ENCODE measurements at regions not wholly inside any gene's neighbourhood (a gene's known extent, or its start where the extent isn't known, plus 50 kb on each side); places are given as distances from the start of the nearest gene placed in this dataset.

GRCh38 chr15:61459785-61460707 is 230.9 kb upstream of the RORA start:
- H3K36me3 ChIP-seq: no peaks in the 10 kb centered on the region
- H3K9me3 ChIP-seq: no peaks in the 10 kb centered on the region
- H3K4me3 ChIP-seq: no peak overlapping the region
- TF ChIP-seq POLR2A (IDR thresholded peaks at IDR 0.05) (no peak), EP300 (IDR thresholded peaks at IDR 0.05) (no peak)
- TF ChIP-seq, protein P1, sequence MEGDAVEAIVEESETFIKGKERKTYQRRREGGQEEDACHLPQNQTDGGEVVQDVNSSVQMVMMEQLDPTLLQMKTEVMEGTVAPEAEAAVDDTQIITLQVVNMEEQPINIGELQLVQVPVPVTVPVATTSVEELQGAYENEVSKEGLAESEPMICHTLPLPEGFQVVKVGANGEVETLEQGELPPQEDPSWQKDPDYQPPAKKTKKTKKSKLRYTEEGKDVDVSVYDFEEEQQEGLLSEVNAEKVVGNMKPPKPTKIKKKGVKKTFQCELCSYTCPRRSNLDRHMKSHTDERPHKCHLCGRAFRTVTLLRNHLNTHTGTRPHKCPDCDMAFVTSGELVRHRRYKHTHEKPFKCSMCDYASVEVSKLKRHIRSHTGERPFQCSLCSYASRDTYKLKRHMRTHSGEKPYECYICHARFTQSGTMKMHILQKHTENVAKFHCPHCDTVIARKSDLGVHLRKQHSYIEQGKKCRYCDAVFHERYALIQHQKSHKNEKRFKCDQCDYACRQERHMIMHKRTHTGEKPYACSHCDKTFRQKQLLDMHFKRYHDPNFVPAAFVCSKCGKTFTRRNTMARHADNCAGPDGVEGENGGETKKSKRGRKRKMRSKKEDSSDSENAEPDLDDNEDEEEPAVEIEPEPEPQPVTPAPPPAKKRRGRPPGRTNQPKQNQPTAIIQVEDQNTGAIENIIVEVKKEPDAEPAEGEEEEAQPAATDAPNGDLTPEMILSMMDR (IDR thresholded peaks at IDR 0.05): no peak
- WGBS, 2 donors: 58 to 71% methylated on average over 8 to 9 of the region's 9 CpGs
- H3K27me3 ChIP-seq: no peaks in the 10 kb centered on the region
- H3K4me1 ChIP-seq: no peaks in the 10 kb centered on the region
- no peak overlapping the region for H3K27ac ChIP-seq
- DNase-seq (ENCODE audit: low spot score in 2 of 2): no peak

- no peaks in the 10 kb centered on the region for H3K4me1 ChIP-seq
- no peaks in the 10 kb centered on the region for H3K27me3 ChIP-seq
- DNase-seq (ENCODE audit: low spot score in 2 of 2): no peak
- no peak for TF ChIP-seq POLR2A (IDR thresholded peaks at IDR 0.05)
- TF ChIP-seq, protein P1 (IDR thresholded peaks at IDR 0.05): no peak
- no peak for TF ChIP-seq EP300 (IDR thresholded peaks at IDR 0.05)
- no peak overlapping the region for H3K4me3 ChIP-seq
- H3K9me3 ChIP-seq: no peaks in the 10 kb centered on the region
- no peak overlapping the region for H3K27ac ChIP-seq
- WGBS, 2 donors: 93 to 95% methylated on average over 4 of the region's 4 CpGs
- no peaks in the 10 kb centered on the region for H3K36me3 ChIP-seq
Measured at GRCh38 chr15:61457050-61457733, 228.1 kb upstream of the RORA start.

DNA sequence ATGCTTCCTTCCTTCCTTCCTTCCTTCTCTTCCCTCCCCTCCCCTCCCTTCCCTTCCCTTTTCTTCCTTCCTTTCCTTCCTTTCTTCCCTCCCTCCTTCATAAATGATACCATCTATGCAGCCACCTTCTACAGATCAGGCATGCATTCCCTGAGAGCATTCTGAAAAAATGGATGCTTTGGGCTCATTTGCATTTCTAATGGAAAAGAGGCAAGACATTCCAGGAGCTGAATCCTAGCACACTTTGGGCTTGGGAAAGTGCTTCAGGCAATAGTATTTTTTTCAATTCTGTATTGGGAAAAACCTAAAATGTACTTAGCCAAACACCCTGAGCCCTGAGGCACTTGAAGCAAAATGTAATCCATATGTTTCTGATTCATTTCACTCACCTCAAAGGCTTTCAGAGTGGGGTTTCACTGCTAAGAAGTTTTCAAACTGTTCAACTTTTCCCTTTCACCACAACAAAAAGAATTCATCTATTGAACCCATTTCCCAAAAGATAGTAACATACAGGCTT is 220.1 kb upstream of the RORA start:
- Histone ChIP-seq H3K27ac (no peak overlapping the region), H3K4me3 (no peak overlapping the region), H3K4me1 (no peaks in the 10 kb centered on the region), H3K27me3 (no peaks in the 10 kb centered on the region), H3K36me3 (no peaks in the 10 kb centered on the region), H3K9me3 (peaks cover 0 to 4% (median 0%) of the 10 kb centered on the region in 4 donors)
- DNase-seq (ENCODE audit: low spot score in 2 of 2): no peak
- TF ChIP-seq, protein P1 (IDR thresholded peaks at IDR 0.05): no peak
- no peak for TF ChIP-seq POLR2A (IDR thresholded peaks at IDR 0.05)
- no peak for TF ChIP-seq EP300 (IDR thresholded peaks at IDR 0.05)

DNA sequence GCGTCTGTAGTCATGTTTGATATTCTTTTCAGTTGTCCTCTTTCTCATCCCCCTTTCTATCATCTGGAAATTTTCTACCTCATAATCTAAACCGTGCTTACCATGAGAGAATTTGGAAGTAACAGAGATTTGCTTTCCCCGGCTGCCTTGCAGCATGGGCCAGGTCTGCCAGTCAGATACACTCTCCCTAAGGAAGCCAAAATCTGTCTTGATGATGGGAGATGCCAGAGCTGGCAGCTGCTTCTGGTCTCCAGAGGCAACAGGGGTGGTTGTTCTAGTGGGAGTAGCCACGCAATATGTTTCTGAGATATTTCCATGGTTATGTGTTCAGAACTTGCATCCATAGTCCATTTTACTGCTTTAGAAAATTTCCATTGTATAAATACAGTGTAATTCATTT is 218.9 kb upstream of the RORA start:
- Histone ChIP-seq H3K4me1 (no peaks in the 10 kb centered on the region), H3K36me3 (no peaks in the 10 kb centered on the region), H3K27ac (no peak overlapping the region), H3K9me3 (peaks cover 0 to 4% (median 0%) of the 10 kb centered on the region in 4 donors), H3K27me3 (no peaks in the 10 kb centered on the region), H3K4me3 (no peak overlapping the region)
- TF ChIP-seq, protein P1 (IDR thresholded peaks at IDR 0.05): no peak
- TF ChIP-seq EP300 (IDR thresholded peaks at IDR 0.05) (no peak), POLR2A (IDR thresholded peaks at IDR 0.05) (no peak)
- 78 to 81% methylated on average over 4 of the region's 4 CpGs for WGBS, 2 donors
- DNase-seq (ENCODE audit: low spot score in 2 of 2): no peak

DNA sequence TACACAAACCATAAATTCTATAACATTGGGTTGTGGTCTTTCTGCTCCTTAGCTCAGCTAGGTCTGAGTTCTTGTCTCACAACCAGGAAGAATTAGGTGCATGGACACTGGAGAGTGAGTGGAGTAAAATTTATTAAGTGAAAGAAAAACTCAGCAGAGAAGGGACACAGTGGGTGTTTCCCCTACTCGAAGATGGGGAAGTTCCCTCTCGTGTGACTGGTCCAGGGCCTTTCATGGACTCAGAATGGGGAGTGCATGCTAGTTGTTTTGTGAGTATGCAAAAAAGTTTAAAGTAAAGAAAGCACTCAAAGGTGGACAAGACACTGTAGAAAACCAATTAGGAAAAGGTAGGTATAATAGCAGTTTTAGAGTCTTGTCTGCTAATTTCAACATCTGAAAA is 215.5 kb upstream of the RORA start:
- Histone ChIP-seq H3K27ac (no peak overlapping the region), H3K27me3 (no peaks in the 10 kb centered on the region), H3K36me3 (no peaks in the 10 kb centered on the region), H3K4me1 (no peaks in the 10 kb centered on the region), H3K9me3 (peaks cover 0 to 4% (median 0%) of the 10 kb centered on the region in 4 donors), H3K4me3 (no peak overlapping the region)
- WGBS, 2 donors: 83 to 85% methylated on average over 2 of the region's 2 CpGs
- DNase-seq (ENCODE audit: low spot score in 2 of 2): no peak
- TF ChIP-seq EP300 (IDR thresholded peaks at IDR 0.05) (no peak), POLR2A (IDR thresholded peaks at IDR 0.05) (no peak)
- TF ChIP-seq, protein P1 (IDR thresholded peaks at IDR 0.05): no peak

All from tibial nerve (tissue), 4 donors.